Kasumi-1 (cell line): ENCODE measurements at regions not wholly inside any gene's neighbourhood (a gene's known extent, or its start where the extent isn't known, plus 50 kb on each side); places are given as distances from the start of the nearest gene placed in this dataset.
"Not testable (repeated sequence)": the region's sequence is repeated elsewhere in the genome, so short reads cannot be mapped to it uniquely, and the experiment has no call there.

Experiments
- DNase-seq, 2 experiments: peaks; one replicate each; lab custom pipeline; 2025; lab: John Stamatoyannopoulos, UW

- DNase-seq = no peak
These were observed 1823.6 kb upstream of the FLRT2 start for GRCh38 chr14:83706231-83706954.

GRCh38 chr14:83707056-83707455, 1822.9 kb upstream of the FLRT2 start:
- no peak for DNase-seq

- DNase-seq = no peak
These were observed 1820.8 kb upstream of the FLRT2 start for GRCh38 chr14:83709116-83709515.

DNA sequence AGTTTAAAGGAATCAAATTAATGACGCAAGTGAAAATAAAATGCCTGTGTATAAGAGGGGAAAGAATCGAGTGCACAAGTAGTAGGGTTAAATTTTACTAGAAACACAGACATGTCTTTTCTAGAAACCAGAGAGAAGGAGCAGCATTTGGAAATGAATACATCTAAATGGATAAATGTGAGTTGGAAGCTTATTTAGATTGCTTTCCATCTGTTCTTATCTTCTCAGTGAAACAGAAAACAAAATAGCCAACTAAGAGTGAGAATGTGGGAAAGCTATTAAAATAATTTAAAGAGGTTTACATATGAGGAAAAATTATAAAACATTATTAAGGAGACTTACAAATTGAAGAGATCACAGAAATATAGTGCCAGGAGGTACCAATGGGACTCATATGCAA, 1818.9 kb upstream of the FLRT2 start:
- no peak for DNase-seq

- no peak for DNase-seq
These were observed 1817.4 kb upstream of the FLRT2 start for GRCh38 chr14:83712418-83713129.

GRCh38 chr14:83713732-83714131, 1816.2 kb upstream of the FLRT2 start:
- DNase-seq = no peak

DNA sequence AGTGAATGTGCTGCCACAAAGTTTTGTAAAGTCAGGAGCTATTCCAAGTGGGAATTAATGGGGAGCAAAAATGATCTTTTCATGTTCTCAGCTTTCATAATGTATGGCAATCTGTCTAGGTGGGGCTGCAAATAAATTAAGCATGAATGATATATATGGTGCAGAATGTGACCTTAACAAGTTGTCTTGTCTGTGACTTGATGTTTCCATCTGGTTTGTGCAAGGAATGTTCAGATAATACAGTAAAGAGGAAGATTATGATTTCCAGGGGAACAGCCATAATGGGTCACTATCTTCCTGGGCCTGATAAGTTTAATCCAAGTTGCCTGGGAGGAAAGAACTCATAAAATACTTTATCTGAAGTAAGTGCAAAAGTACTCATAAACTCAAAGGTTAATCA, 1815.8 kb upstream of the FLRT2 start:
- DNase-seq = no peak

DNA sequence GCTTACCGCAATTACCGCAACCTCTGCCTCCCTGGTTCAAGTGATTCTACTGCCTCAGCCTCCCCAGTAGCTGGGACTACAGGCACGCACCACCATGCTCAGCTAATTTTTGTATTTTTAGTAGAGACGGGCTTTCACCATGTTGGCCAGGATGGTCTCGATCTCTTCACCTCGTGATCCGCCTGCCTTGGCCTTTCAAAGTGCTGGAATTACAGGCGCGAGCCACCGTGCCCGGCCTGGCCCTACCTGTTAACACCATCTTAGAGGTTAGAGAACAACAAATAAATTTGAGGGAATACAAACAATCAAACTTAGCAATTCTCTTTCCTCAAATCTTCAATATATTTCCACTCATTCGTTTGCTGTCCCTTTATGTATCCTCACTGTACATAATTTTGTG, 1810.5 kb upstream of the FLRT2 start:
- not testable (repeated sequence) for DNase-seq

DNA sequence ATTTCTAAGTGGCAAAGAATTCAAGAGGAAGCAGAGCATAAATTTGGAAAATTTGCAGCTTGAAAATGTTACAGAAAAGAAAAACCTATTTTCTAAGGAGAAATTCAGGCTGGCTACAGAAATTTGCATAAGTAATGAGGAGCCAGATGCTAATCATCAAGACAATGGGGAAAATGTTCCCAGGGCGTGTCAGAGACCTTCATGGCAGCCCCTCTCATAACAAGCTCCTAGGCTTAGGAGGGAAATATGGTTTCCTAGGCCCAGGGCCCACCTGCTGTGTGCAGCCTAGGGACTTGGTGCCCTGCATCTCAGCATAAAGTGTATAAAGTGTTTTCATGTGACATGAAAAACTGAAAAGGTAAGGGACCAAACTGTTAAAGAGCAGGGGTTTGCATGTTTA, 1796.3 kb upstream of the FLRT2 start:
- no peak for DNase-seq

- DNase-seq = no peak
These were observed 1795.5 kb upstream of the FLRT2 start for GRCh38 chr14:83734431-83734830.

GRCh38 chr14:83741269-83741668, 1788.7 kb upstream of the FLRT2 start:
- DNase-seq = no peak

DNA sequence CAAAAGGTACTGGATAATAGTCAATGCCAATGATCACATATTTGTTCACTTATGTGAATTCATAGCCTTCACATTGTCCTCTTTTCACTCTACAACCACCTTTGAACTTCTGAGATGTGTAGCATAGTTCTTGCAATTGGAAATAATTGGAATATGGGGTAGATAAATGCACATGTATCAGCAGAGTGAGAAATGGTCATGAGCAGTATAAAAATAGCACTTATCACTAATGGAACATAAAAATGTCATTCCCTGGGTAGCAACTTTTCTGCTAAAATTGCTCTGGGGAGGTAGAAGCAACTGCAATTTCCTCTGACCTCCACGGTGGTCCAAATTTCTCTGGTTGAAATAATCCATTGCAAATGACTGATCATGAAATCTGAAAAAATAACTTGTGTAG, 1785.7 kb upstream of the FLRT2 start:
- no peak for DNase-seq

- no peak for DNase-seq
These were observed 1785.1 kb upstream of the FLRT2 start for GRCh38 chr14:83744891-83745290.

DNA sequence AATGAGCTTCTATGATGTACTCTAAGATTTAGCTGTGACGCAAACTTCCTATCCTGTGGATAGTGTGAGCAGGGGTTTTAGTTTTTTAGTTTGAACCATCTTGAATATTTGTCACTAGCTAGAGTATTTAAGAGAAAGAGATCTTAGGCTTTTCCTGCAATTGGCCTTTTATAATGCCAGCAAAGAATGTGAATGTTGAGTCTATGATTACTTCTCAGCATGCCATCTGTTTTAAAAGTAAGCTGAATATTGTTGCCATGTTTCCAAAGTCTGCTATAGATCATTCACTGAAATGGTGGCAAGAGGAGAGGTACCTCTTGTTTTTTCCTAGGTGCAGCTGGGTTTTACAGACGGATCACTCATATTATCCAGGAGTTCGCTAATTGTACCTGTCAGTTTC, 1783.6 kb upstream of the FLRT2 start:
- DNase-seq = no peak

- no peak for DNase-seq
These were observed 1772.0 kb upstream of the FLRT2 start for GRCh38 chr14:83757916-83758315.

- DNase-seq = no peak
These were observed 1765.0 kb upstream of the FLRT2 start for GRCh38 chr14:83764656-83765599.

- DNase-seq = no peak
These were observed 1752.4 kb upstream of the FLRT2 start for GRCh38 chr14:83777516-83777915.

- no peak for DNase-seq
These were observed 1750.7 kb upstream of the FLRT2 start for GRCh38 chr14:83779266-83779665.

DNA sequence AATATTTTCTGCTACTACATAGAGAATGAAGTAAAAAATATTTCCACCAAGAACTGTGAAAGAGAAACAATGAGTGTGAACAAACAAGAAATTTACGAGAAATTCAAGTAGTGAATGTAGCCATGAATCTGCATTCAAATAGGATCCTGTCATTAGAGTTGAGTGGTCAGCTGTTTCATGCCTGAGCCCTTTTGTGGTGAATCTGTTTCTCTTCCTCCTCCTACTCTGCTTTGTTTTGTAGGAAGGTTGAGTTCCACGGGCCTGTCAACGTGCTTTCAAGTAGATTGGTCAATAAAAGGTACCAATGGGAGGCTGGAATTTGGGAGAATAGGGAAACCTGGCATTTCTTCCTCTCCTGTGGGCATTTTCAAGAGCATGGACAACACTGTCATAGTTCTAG, 1749.6 kb upstream of the FLRT2 start:
- no peak for DNase-seq

DNA sequence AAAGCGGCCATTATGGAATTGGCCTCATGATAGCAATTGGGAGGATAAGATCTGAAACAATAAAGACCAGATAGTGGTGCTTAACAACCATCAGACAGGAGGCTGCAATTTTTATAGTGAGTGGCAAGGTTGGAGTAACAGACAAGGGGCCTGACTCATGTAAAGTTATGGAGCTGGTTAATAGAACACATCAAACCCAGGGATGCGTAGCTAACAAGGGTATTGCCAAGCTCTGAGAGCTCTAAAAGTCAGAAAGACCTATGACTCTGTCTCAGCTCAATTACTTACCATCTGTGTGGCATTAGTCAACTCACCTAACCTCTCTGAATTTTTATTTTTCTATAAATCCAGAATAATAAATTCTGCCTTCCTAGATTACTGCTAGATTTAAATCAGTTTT, 1731.5 kb upstream of the FLRT2 start:
- no peak for DNase-seq

DNA sequence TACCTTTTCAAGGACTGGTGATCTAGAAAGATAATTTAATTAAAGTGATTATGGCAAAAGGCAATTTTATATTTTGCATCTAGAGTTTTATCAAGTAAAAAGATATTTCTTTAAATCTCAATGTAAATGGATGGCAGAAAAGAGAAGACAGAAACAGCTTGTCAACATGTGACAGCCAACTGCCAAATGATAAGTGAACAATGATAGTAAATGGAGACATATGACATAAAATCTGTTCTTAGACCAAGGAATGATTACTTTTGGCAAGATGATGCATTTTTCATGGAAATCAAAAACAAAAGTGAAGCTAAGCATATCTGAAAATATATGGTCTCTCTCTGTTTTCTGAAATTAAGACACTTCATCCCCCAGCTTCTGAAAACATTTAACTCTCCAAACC, 1730.7 kb upstream of the FLRT2 start:
- DNase-seq = no peak

DNA sequence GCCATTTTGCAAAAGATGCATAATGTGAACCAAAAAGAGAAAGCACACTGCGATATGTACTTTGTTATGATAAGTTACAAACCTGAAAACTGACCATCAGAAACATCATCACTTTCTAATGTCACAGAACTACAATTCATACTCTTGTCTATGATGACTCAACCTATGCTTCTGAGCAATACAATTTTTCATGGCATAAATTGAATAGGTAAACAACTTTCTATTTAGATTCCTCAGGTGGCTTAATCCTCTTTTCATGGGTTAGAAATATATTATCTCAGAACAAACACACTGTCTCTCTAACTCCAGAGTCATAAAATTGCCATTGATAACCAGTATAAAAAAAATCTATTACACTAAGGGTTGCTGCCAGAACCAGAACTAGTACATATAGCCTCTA, 1715.0 kb upstream of the FLRT2 start:
- DNase-seq = no peak

DNA sequence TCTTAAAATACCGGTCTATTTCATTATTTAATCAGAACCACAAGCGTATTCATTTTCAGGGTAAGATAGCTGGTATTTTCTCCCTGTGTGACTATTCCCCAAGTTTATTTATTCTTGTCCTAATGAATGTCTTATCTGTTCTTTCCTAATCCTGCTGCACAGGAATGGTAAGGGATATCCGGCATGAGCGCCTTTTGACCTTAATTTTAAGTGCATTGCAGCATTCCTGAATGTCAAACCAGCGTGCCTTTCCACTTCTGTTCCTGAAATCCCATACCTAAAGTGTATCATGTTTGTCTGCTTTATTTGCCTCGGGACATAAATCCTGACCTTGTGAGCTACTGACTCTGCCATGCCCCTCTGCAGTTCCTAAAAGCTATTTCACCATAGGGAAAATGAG, 1713.2 kb upstream of the FLRT2 start:
- no peak for DNase-seq
